MM.1S (cell line): ENCODE measurements at regions not wholly inside any gene's neighbourhood (a gene's known extent, or its start where the extent isn't known, plus 50 kb on each side); places are given as distances from the start of the nearest gene placed in this dataset.

Source experiments
- CTCF ChIP-seq: fragments of 300-600 bp; sonication (generic); IDR thresholded peaks from 2 replicates; pipeline ENCODE4 v1.5.1; 2016; ENCODE audit warnings: antibody characterized with exemption, low read length, mixed read lengths
- EZH2phosphoT487 ChIP-seq: fragments of 300-600 bp; sonication (generic); IDR thresholded peaks from 2 replicates; pipeline ENCODE4 v1.6.1; 2018; ENCODE audit warnings: antibody characterized with exemption, low read length

- TF ChIP-seq CTCF (no peak), EZH2phosphoT487 (no peak)
Observed at GRCh38 chr7:88432301-88432700, 125.6 kb upstream of the STEAP4 start.
